ENCODE measurements at regions not wholly inside any gene's neighbourhood (a gene's known extent, or its start where the extent isn't known, plus 50 kb on each side); places are given as distances from the start of the nearest gene placed in this dataset.
"Not testable (repeated sequence)": the region's sequence is repeated elsewhere in the genome, so short reads cannot be mapped to it uniquely, and the experiment has no call there.

- DNase-seq: not testable (repeated sequence)
Measured at GRCh38 chr17:20683651-20684229, 104.2 kb downstream of the CDRT15L2 start.

- not testable (repeated sequence) for DNase-seq
Measured at GRCh38 chr17:20684975-20685374, 105.5 kb downstream of the CDRT15L2 start.

- not testable (repeated sequence) for DNase-seq
Measured at GRCh38 chr17:20687584-20687983, 108.1 kb downstream of the CDRT15L2 start.

- DNase-seq: not testable (repeated sequence)
Measured at GRCh38 chr17:20689170-20689749, 109.7 kb downstream of the CDRT15L2 start.

GRCh38 chr17:20692706-20693105, 113.2 kb downstream of the CDRT15L2 start:
- DNase-seq: not testable (repeated sequence)

- DNase-seq: not testable (repeated sequence)
Measured at GRCh38 chr17:20695871-20696270, 116.3 kb downstream of the CDRT15L2 start.

- DNase-seq: not testable (repeated sequence)
Measured at GRCh38 chr17:20698463-20699206, 119.1 kb downstream of the CDRT15L2 start.

- not testable (repeated sequence) for DNase-seq
Measured at GRCh38 chr17:20700528-20700927, 121.0 kb downstream of the CDRT15L2 start.

- DNase-seq: not testable (repeated sequence)
Measured at GRCh38 chr17:20701366-20701765, 121.8 kb downstream of the CDRT15L2 start.

- DNase-seq: no peak
Measured at GRCh38 chr17:20702692-20703091, 123.2 kb downstream of the CDRT15L2 start.

GRCh38 chr17:20703781-20704180, 124.3 kb downstream of the CDRT15L2 start:
- DNase-seq: no peak

- not testable (repeated sequence) for DNase-seq
Measured at GRCh38 chr17:20705186-20705585, 125.7 kb downstream of the CDRT15L2 start.

- no peak for DNase-seq
Measured at GRCh38 chr17:20706751-20707373, 127.3 kb downstream of the CDRT15L2 start.

- not testable (repeated sequence) for DNase-seq
Measured at GRCh38 chr17:20708821-20709220, 129.3 kb downstream of the CDRT15L2 start.

GRCh38 chr17:20716481-20716880, 137.0 kb downstream of the CDRT15L2 start:
- not testable (repeated sequence) for DNase-seq

- DNase-seq: no peak
Measured at GRCh38 chr17:20721171-20721570, 141.6 kb downstream of the CDRT15L2 start.

GRCh38 chr17:20724391-20724790, 144.9 kb downstream of the CDRT15L2 start:
- not testable (repeated sequence) for DNase-seq

- not testable (repeated sequence) for DNase-seq
Measured at GRCh38 chr17:20727201-20727600, 147.7 kb downstream of the CDRT15L2 start.

GRCh38 chr17:20728181-20728580, 148.7 kb downstream of the CDRT15L2 start:
- no peak for DNase-seq

- not testable (repeated sequence) for DNase-seq
Measured at GRCh38 chr17:20731131-20731530, 151.6 kb downstream of the CDRT15L2 start.

- no peak for DNase-seq
Measured at GRCh38 chr17:20733923-20734322, 154.4 kb downstream of the CDRT15L2 start.

- no peak for DNase-seq
Measured at GRCh38 chr17:20735796-20736195, 156.3 kb downstream of the CDRT15L2 start.

- DNase-seq: not testable (repeated sequence)
Measured at GRCh38 chr17:20737636-20738035, 158.1 kb downstream of the CDRT15L2 start.

Measured in GOT3 (cell line).